Brain microvascular endothelial cell (primary cell): ENCODE measurements at regions not wholly inside any gene's neighbourhood (a gene's known extent, or its start where the extent isn't known, plus 50 kb on each side); places are given as distances from the start of the nearest gene placed in this dataset.

Experiments
- DNase-seq: peaks from one replicate; pipeline ENCODE4 v3.0.0-alpha.2; 2020
- H3K27ac ChIP-seq: fragments of 250-450 bp; sonication (Bioruptor Pico); 2 replicates; pipeline ENCODE4 v1.5.1; 2020; ENCODE audit warnings: mild to moderate bottlenecking, moderate library complexity
- H3K27me3 ChIP-seq: fragments of 250-450 bp; sonication (Bioruptor Pico); replicated peaks from 2 replicates; pipeline ENCODE4 v1.5.1; 2020; ENCODE audit warnings: mild to moderate bottlenecking
- H3K36me3 ChIP-seq: fragments of 250-450 bp; sonication (Bioruptor Pico); replicated peaks from 2 replicates; pipeline ENCODE4 v1.5.1; 2020; ENCODE audit warnings: mild to moderate bottlenecking
- H3K4me3 ChIP-seq: 2 replicates; pipeline ENCODE4 v1.5.1; 2011; ENCODE audit warnings: low read depth, mild to moderate bottlenecking, control low read depth, low read length, moderate library complexity
- in situ Hi-C: cut with HindIII; loops from 2 replicates; pipeline ENCODE4 v1.10.0; 2017; ENCODE audit warnings: low sequenced_read_pairs, low pct_ligation_motif_present
- TF ChIP-seq, protein P1 (sequence below): IDR thresholded peaks from 2 replicates; pipeline ENCODE4 v1.5.1; 2011; ENCODE audit warnings: low read depth, mild to moderate bottlenecking, moderate library complexity, low read length, control low read depth, inconsistent platforms; ENCODE audit errors: missing control alignments

DNA sequence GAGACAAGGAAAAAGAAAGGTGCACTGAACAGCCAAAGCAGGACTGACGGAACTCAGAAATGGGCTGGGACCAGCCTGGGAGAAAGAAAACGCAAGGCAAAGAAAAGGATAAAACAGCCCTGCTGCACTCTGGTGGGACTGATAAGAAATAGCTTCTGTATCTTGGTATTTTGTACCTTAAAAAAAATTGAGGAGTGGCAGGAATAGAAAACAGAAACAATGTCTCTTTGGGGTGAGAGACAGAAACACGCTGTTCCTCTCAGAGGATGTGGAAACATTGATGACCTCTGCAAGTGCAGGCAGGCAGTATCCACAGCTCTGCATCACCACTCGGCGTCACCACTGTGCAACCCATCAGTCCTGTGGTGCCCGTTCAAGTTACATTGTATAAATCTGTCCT lies 152.5 kb upstream of the SPRY1 start:
- in situ Hi-C loops, result no loop called here
- no peaks in the 10 kb centered on the region for H3K27me3 ChIP-seq
- TF ChIP-seq, protein P1, sequence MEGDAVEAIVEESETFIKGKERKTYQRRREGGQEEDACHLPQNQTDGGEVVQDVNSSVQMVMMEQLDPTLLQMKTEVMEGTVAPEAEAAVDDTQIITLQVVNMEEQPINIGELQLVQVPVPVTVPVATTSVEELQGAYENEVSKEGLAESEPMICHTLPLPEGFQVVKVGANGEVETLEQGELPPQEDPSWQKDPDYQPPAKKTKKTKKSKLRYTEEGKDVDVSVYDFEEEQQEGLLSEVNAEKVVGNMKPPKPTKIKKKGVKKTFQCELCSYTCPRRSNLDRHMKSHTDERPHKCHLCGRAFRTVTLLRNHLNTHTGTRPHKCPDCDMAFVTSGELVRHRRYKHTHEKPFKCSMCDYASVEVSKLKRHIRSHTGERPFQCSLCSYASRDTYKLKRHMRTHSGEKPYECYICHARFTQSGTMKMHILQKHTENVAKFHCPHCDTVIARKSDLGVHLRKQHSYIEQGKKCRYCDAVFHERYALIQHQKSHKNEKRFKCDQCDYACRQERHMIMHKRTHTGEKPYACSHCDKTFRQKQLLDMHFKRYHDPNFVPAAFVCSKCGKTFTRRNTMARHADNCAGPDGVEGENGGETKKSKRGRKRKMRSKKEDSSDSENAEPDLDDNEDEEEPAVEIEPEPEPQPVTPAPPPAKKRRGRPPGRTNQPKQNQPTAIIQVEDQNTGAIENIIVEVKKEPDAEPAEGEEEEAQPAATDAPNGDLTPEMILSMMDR, result peak; percentile 35
- H3K36me3 ChIP-seq, result no peaks in the 10 kb centered on the region
- peak; percentile 34 for DNase-seq
- H3K27ac ChIP-seq, result no peak overlapping the region
- H3K4me3 ChIP-seq, result no peak overlapping the region

DNA sequence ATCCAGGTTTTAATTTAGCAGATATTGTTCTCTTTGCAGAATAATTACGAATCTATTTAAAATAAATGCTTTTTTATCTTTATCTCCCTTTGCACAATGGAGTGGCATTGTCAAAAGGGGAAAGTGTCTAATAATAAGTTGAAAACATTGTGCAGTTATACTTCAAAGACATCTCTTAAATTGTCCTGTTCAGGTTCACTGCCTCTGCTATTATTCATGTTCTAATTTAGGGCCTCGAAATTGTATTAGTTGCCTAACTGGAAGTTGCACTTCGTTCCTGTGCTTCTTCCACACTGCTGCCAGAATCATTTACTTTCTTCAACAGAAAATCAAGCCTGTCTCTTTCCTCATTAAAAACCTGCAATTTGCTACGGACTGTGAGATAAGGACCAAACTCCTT lies 150.5 kb upstream of the SPRY1 start:
- Histone ChIP-seq H3K27me3 (no peaks in the 10 kb centered on the region), H3K36me3 (no peaks in the 10 kb centered on the region), H3K4me3 (no peak overlapping the region), H3K27ac (no peak overlapping the region)
- no peak for DNase-seq
- in situ Hi-C loops, result no loop called here
- TF ChIP-seq, protein P1, result no peak

DNA sequence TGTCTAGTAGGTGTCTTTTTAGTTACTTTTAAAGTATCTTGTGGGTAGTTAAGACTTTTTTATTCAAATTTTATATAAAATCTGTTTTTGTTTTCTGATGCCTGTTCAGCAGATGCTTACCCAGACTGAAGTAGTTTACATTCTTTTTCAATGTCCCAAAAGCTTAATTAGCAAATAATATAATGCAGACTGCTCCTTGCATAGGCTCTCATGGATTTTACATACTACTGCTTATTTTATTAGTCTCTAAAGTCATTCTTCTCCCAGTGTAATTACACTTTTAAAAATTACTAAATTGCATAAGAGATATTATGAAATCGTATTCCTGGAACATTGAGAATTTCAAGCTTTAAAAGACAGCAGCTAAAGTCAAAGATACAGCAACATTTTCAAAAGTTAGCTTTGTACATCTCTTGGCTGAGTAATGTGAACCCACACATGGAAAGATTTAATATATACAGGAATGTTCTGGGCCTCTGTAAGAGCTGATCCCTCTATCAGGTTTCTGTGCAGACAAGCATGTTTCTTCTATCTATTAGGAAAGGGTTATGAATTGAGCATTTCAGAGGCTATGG lies 148.4 kb upstream of the SPRY1 start:
- in situ Hi-C loops, result no loop called here
- TF ChIP-seq, protein P1, result no peak
- Histone ChIP-seq H3K27me3 (no peaks in the 10 kb centered on the region), H3K36me3 (no peaks in the 10 kb centered on the region), H3K27ac (no peak overlapping the region), H3K4me3 (no peak overlapping the region)
- DNase-seq, result no peak

DNA sequence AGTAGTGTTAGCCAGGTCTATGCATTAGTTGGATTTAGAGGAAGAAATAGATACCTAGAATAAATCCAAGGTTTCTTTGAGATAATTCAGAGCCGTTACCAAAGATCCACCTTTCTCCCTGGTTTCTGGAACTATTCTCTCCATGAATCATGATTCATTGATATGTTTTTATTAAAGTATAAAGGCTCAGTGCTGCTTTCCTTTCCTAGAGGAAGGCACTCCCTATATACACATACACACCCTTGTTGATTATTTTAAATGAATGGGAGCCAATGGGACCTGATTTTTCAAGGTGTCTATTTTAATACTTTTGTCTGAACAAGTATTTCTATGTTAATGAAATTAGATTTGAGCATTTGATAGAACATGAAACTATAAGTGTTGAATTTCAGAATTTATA lies 146.8 kb upstream of the SPRY1 start:
- DNase-seq, result no peak
- in situ Hi-C loops, result no loop called here
- Histone ChIP-seq H3K36me3 (no peaks in the 10 kb centered on the region), H3K27me3 (no peaks in the 10 kb centered on the region), H3K27ac (no peak overlapping the region), H3K4me3 (no peak overlapping the region)
- TF ChIP-seq, protein P1, result no peak

DNA sequence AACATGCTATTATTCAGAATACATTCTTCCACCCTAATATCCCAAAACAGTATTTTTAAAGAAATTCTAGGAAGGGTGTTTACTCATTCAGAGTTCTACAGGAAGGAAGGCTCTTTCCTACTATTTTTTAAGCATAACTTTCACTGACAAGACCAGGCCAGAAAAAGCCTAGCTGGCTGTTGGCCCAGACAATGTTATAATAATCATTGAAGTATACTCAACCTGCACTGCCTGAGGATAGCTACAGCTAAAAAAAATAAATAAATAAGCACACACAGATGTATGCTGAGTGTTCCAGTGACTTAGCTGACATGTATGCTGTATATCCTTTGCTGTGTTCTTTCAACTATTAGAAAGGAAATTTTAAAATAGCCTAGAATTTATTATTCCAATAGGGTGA lies 145.8 kb upstream of the SPRY1 start:
- Histone ChIP-seq H3K4me3 (no peak overlapping the region), H3K36me3 (no peaks in the 10 kb centered on the region), H3K27me3 (no peaks in the 10 kb centered on the region), H3K27ac (no peak overlapping the region)
- in situ Hi-C loops, result no loop called here
- peak; percentile 28 for DNase-seq
- TF ChIP-seq, protein P1, result no peak

DNA sequence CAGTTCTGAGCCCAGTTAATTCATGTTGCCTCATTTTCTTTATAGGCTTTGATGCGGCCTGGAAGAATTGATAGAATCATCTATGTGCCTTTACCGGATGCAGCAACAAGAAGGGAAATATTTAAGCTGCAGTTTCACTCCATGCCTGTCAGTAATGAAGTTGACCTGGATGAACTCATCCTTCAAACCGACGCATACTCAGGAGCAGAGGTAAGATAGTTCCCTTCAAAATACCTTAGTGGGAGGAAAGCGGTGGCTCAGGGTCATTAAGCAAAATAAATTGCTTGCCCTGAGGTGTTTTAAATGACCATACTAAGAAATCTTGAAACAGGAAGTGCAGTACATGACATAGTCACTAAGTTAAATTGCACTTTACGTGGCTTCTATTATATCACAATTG lies 140.6 kb upstream of the SPRY1 start:
- Histone ChIP-seq H3K27ac (no peak overlapping the region), H3K36me3 (no peaks in the 10 kb centered on the region), H3K4me3 (no peak overlapping the region), H3K27me3 (no peaks in the 10 kb centered on the region)
- no peak for DNase-seq
- in situ Hi-C loops, result no loop called here
- TF ChIP-seq, protein P1, result no peak
